HL-60 (cell line): ENCODE measurements at regions not wholly inside any gene's neighbourhood (a gene's known extent, or its start where the extent isn't known, plus 50 kb on each side); places are given as distances from the start of the nearest gene placed in this dataset.
A peak's percentile ranks its signal among the peaks of the same experiment; 100 is the strongest.

ENCODE experiments used
- DNase-seq, 2 experiments: peaks; one replicate each; pipeline ENCODE4 v3.0.0-alpha.2; 2010 to 2020; ENCODE audit warnings: low read depth in 1 of 2, low spot score in 1 of 2
- H3K27ac ChIP-seq: fragments of 250-450 bp; sonication (Bioruptor Pico); replicated peaks from 2 replicates; pipeline ENCODE4 v1.5.1; 2020; ENCODE audit warnings: mild to moderate bottlenecking, moderate library complexity
- H3K27me3 ChIP-seq: fragments of 250-450 bp; sonication (Bioruptor Pico); 2 replicates; pipeline ENCODE4 v1.5.1; 2021; ENCODE audit warnings: mild to moderate bottlenecking, moderate library complexity; ENCODE audit not compliant: insufficient read depth, poor library complexity, severe bottlenecking
- H3K4me3 ChIP-seq: replicated peaks from 2 replicates; pipeline ENCODE4 v1.5.1; 2011; ENCODE audit warnings: mild to moderate bottlenecking, control low read depth, low read length; ENCODE audit not compliant: insufficient read depth
- GABPA ChIP-seq: IDR thresholded peaks from 2 replicates; pipeline ENCODE4 v1.6.1; 2012; ENCODE audit warnings: low read depth
- POLR2AphosphoS5 ChIP-seq: IDR thresholded peaks from 2 replicates; pipeline ENCODE4 v1.6.1; 2012; ENCODE audit warnings: low read depth
- SPI1 ChIP-seq: IDR thresholded peaks from 2 replicates; pipeline ENCODE4 v1.6.1; 2012; ENCODE audit warnings: low read depth, mild to moderate bottlenecking, borderline replicate concordance
- TF ChIP-seq, protein P1 (sequence below): IDR thresholded peaks from 2 replicates; pipeline ENCODE4 v1.6.1; 2012; ENCODE audit warnings: low read depth; ENCODE audit not compliant: insufficient replicate concordance
- TF ChIP-seq, protein P2 (sequence below): IDR thresholded peaks from one replicate; pipeline ENCODE4 v1.5.1; 2011; ENCODE audit warnings: low read length, control low read depth, inconsistent platforms; ENCODE audit not compliant: insufficient read depth

GRCh38 chr15:75148280-75148679 lies 53.4 kb upstream of the C15orf39 start:
- Histone ChIP-seq H3K27me3 (no peaks in the 10 kb centered on the region), H3K27ac (no peak overlapping the region), H3K4me3 (no peak overlapping the region)
- TF ChIP-seq, protein P1, sequence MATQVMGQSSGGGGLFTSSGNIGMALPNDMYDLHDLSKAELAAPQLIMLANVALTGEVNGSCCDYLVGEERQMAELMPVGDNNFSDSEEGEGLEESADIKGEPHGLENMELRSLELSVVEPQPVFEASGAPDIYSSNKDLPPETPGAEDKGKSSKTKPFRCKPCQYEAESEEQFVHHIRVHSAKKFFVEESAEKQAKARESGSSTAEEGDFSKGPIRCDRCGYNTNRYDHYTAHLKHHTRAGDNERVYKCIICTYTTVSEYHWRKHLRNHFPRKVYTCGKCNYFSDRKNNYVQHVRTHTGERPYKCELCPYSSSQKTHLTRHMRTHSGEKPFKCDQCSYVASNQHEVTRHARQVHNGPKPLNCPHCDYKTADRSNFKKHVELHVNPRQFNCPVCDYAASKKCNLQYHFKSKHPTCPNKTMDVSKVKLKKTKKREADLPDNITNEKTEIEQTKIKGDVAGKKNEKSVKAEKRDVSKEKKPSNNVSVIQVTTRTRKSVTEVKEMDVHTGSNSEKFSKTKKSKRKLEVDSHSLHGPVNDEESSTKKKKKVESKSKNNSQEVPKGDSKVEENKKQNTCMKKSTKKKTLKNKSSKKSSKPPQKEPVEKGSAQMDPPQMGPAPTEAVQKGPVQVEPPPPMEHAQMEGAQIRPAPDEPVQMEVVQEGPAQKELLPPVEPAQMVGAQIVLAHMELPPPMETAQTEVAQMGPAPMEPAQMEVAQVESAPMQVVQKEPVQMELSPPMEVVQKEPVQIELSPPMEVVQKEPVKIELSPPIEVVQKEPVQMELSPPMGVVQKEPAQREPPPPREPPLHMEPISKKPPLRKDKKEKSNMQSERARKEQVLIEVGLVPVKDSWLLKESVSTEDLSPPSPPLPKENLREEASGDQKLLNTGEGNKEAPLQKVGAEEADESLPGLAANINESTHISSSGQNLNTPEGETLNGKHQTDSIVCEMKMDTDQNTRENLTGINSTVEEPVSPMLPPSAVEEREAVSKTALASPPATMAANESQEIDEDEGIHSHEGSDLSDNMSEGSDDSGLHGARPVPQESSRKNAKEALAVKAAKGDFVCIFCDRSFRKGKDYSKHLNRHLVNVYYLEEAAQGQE, result no peak
- TF ChIP-seq GABPA (no peak), SPI1 (no peak), POLR2AphosphoS5 (no peak)
- TF ChIP-seq, protein P2, sequence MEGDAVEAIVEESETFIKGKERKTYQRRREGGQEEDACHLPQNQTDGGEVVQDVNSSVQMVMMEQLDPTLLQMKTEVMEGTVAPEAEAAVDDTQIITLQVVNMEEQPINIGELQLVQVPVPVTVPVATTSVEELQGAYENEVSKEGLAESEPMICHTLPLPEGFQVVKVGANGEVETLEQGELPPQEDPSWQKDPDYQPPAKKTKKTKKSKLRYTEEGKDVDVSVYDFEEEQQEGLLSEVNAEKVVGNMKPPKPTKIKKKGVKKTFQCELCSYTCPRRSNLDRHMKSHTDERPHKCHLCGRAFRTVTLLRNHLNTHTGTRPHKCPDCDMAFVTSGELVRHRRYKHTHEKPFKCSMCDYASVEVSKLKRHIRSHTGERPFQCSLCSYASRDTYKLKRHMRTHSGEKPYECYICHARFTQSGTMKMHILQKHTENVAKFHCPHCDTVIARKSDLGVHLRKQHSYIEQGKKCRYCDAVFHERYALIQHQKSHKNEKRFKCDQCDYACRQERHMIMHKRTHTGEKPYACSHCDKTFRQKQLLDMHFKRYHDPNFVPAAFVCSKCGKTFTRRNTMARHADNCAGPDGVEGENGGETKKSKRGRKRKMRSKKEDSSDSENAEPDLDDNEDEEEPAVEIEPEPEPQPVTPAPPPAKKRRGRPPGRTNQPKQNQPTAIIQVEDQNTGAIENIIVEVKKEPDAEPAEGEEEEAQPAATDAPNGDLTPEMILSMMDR, result no peak
- DNase-seq, result no peak

DNA sequence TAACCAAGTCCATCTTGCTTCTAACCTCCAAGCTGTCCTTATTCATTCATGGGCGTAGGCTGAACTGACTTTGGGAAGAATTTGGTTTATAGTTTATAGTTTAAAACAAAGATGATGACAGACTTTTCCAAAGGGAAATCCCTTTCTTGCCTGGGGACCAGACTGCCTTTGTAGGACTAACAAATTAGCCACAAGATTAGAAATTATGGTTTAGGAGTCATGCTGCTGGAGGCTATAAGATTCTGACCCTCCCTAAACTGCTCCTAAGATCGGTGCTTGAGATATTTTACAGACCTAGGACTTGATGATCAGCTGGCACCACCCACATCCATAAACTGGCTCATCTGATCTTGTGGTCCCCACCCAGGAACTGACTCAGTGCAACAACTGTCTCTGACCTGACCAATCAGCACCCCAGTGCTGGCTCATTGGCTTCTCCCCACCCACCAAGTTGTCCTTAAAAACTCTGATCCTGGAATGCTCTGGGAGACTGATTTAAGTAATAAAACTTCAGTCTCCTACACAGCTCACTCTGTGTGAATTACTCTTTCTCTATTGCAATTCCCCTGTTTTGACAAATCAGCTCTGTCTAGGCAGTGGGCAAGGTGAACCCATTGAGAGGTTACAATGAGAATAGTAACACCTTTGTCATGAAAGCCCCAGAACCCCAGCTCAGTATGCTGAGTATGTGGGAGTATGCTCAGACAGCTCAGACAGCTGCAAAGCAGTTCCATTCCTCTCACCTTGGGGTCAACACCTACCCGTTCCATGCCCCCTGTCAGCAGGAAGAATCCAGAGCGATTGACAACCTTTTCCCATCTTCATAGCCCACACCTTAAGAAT lies 51.6 kb upstream of the C15orf39 start:
- H3K4me3 ChIP-seq, result no peak overlapping the region
- H3K27me3 ChIP-seq, result no peaks in the 10 kb centered on the region
- H3K27ac ChIP-seq, result no peak overlapping the region
- DNase-seq, result no peak
- no peak for TF ChIP-seq GABPA
- TF ChIP-seq, protein P1, result no peak

DNA sequence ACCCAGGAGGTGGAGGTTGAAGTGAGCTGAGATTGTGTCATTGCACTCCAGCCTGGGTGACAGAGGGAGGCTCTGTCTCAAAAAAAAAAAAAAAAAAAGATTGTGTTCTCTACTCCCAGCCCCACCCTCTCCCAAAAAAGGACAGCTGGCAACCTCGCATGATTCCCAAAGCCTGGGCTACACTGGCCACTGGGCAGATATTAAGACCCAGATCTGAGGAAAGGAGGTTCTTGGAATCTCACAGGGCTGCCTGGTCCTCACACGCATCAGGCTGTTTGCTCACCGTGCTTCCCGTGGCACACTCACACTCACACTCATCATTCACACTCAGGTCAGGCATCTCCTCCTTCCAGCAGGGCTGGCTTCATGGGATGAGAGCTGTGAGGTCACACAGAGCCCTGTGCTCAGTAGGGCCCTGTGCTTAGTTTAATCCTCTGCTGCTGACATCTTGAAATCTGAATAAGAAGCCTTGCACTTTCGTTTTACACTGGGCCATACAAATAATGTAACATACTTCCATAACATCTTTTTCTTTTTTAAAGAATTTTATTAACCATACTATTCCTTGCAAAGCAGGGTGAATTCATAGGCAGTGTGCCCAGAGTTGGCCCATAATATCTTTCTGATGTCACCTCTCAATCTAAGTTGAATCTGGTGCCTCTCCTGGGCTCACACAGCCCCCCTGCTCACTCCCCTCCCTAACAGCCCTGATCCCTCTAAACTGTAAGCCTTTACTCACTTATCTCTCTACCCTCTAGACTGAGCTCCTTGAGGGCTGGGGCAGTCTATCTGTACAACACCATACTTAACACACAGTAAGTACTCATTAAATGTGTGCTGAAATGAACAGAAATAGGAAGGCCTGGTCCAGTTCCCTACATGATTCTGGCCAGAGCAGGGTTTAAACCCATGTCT lies 50.2 kb upstream of the C15orf39 start:
- Histone ChIP-seq H3K4me3 (no peak overlapping the region), H3K27me3 (no peaks in the 10 kb centered on the region), H3K27ac (peak overlapping the region; percentile 35)
- no peak for TF ChIP-seq POLR2AphosphoS5
- TF ChIP-seq, protein P1, result no peak
- TF ChIP-seq, protein P2, result no peak
- no peak for TF ChIP-seq GABPA
- TF ChIP-seq SPI1, result no peak
- no peak for DNase-seq
